Gastrocnemius medialis (tissue), 4 donors: ENCODE measurements at regions not wholly inside any gene's neighbourhood (a gene's known extent, or its start where the extent isn't known, plus 50 kb on each side); places are given as distances from the start of the nearest gene placed in this dataset.

Experiments used
- ATAC-seq, 2 donors: fragments of 150-250 bp; one replicate each; pipeline ENCODE4 v1.9.1; 2016
- DNase-seq, 2 donors: peaks; one replicate each; pipeline ENCODE4 v3.0.0-alpha.2; 2019
- H3K27ac ChIP-seq, 4 donors: fragments of 200-600 bp; sonication (generic); 1 replicate in 1 of 4; 2 replicates in 3 of 4; pipeline ENCODE4 v1.5.1; 2016 to 2018; ENCODE audit warnings: mild to moderate bottlenecking in 2 of 4, moderate library complexity in 1 of 4
- H3K27me3 ChIP-seq, 3 donors: fragments of 200-600 bp; sonication (generic) in 2 of 3; 1 replicate in 1 of 3; 2 replicates in 2 of 3; pipeline versions ENCODE4 v1.5.1 to v1.6.0; 2016 to 2019; ENCODE audit warnings: mild to moderate bottlenecking in 1 of 3, moderate library complexity in 1 of 3
- H3K36me3 ChIP-seq, 2 donors: fragments of 200-600 bp; sonication (generic) in 1 of 2; one replicate each; pipeline ENCODE4 v1.5.1; 2017 to 2018
- H3K4me1 ChIP-seq, 2 donors: fragments of 200-600 bp; sonication (generic) in 1 of 2; one replicate each; pipeline ENCODE4 v1.5.1; 2016 to 2017; ENCODE audit warnings: mild to moderate bottlenecking in 2 of 2
- H3K4me3 ChIP-seq, 4 donors: fragments of 200-600 bp; sonication (generic) in 3 of 4; 1 replicate in 1 of 4; 2 replicates in 3 of 4; pipeline ENCODE4 v1.5.1; 2016 to 2019; ENCODE audit warnings: mild to moderate bottlenecking in 2 of 4
- H3K9me3 ChIP-seq, 3 donors: fragments of 200-600 bp; sonication (generic) in 2 of 3; 1 replicate in 1 of 3; 2 replicates in 2 of 3; pipeline ENCODE4 v1.5.1; 2016 to 2019
- POLR2A ChIP-seq, 2 donors: fragments of 450-650 bp; IDR thresholded peaks; one replicate each; pipeline ENCODE4 v1.6.1; 2017; ENCODE audit warnings: antibody characterized with exemption in 2 of 2, mild to moderate bottlenecking in 2 of 2, moderate library complexity in 2 of 2
- in situ Hi-C, 4 donors: fragments of 200-750 bp; cut with MboI; loops; one replicate each; pipeline versions ENCODE4 v1.15.0 to v1.8.0; 2017; ENCODE audit warnings: low sequenced_read_pairs in 4 of 4
- intact Hi-C: fragments of 100-400 bp; cut with DNase I; formaldehyde crosslinking; loops from one replicate; pipeline ENCODE4 v1.15.1; 2023; ENCODE audit warnings: low total_unique reads
- TF ChIP-seq, protein P1 (sequence below), 5 experiments: fragments of 450-650 bp in 3 of 5; fragments of 200-600 bp in 2 of 5; sonication (generic) in 2 of 5; IDR thresholded peaks in 4 of 5; conservative IDR thresholded peaks in 1 of 5; 1 replicate in 4 of 5; 2 replicates in 1 of 5; pipeline ENCODE4 v1.5.1; 2016 to 2019; ENCODE audit warnings: antibody characterized with exemption in 5 of 5, mild to moderate bottlenecking in 3 of 5, moderate library complexity in 3 of 5

- Histone ChIP-seq H3K27me3 (no peaks in the 10 kb centered on the region), H3K36me3 (no peaks in the 10 kb centered on the region), H3K9me3 (no peaks in the 10 kb centered on the region), H3K27ac (peak overlapping the region in 1 of 4 donors; percentile 29), H3K4me3 (no peak overlapping the region), H3K4me1 (no peaks in the 10 kb centered on the region)
- in situ Hi-C loops: no loop called here
- TF ChIP-seq, protein P1, sequence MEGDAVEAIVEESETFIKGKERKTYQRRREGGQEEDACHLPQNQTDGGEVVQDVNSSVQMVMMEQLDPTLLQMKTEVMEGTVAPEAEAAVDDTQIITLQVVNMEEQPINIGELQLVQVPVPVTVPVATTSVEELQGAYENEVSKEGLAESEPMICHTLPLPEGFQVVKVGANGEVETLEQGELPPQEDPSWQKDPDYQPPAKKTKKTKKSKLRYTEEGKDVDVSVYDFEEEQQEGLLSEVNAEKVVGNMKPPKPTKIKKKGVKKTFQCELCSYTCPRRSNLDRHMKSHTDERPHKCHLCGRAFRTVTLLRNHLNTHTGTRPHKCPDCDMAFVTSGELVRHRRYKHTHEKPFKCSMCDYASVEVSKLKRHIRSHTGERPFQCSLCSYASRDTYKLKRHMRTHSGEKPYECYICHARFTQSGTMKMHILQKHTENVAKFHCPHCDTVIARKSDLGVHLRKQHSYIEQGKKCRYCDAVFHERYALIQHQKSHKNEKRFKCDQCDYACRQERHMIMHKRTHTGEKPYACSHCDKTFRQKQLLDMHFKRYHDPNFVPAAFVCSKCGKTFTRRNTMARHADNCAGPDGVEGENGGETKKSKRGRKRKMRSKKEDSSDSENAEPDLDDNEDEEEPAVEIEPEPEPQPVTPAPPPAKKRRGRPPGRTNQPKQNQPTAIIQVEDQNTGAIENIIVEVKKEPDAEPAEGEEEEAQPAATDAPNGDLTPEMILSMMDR (IDR thresholded peaks at IDR 0.05 in 4 of 5, conservative IDR thresholded peaks at IDR 0.05 in 1 of 5): no peak
- no peak for TF ChIP-seq POLR2A (IDR thresholded peaks at IDR 0.05)
- intact Hi-C loops: no loop called here
- DNase-seq (no peak), ATAC-seq (peak; percentile 75 to 80)
These were observed 482.1 kb upstream of the ADAMTS5 start for GRCh38 chr21:27448960-27449359.

GRCh38 chr21:27447843-27448242 lies 481.0 kb upstream of the ADAMTS5 start:
- ATAC-seq (no peak), DNase-seq (no peak)
- peak overlapping the region in 1 of 4 donors; percentile 22 for H3K27ac ChIP-seq
- no peaks in the 10 kb centered on the region for H3K9me3 ChIP-seq
- intact Hi-C loops: no loop called here
- no peaks in the 10 kb centered on the region for H3K36me3 ChIP-seq
- H3K4me1 ChIP-seq: no peaks in the 10 kb centered on the region
- H3K27me3 ChIP-seq: no peaks in the 10 kb centered on the region
- no peak overlapping the region for H3K4me3 ChIP-seq
- in situ Hi-C loops: no loop called here
- TF ChIP-seq, protein P1 (IDR thresholded peaks at IDR 0.05 in 4 of 5, conservative IDR thresholded peaks at IDR 0.05 in 1 of 5): no peak
- no peak for TF ChIP-seq POLR2A (IDR thresholded peaks at IDR 0.05)

DNA sequence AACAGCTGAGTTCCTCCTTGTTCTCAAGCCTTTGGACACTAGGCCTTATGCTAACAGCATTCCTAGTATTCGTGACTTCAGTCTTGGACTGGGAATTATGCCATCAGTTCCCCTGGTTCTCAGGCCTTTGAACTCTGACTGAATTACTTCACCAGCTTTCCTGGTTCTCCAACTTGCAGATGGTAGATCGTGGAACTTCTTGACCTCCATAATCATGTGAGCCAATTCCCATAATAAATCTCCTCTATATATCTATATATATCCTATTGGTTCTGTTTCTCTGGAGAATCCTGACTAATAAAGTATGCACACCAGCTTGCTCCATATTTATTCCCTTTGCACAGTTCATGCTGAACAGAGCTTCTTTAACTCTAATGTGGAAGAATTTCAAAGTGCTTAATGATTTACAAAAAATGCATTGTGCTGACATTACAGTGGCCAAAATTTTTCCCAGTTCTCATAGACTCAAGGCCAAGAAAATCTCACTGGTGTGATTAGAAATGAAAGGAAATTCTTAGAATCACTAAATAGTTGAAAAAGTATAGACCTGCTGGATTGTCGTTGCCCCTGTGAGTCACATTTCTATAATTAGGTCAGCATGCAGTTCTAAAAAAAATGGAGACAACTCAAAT lies 462.9 kb upstream of the ADAMTS5 start:
- Histone ChIP-seq H3K9me3 (no peaks in the 10 kb centered on the region), H3K27me3 (no peaks in the 10 kb centered on the region), H3K36me3 (no peaks in the 10 kb centered on the region), H3K4me3 (no peak overlapping the region), H3K4me1 (peaks cover 8 to 18% of the 10 kb centered on the region in 2 donors), H3K27ac (peak overlapping the region in 3 of 4 donors; percentile 33 to 60 (median 39))
- ATAC-seq (peak in 1 of 2 donors; percentile 33), DNase-seq (no peak)
- in situ Hi-C loops: no loop called here
- TF ChIP-seq, protein P1 (IDR thresholded peaks at IDR 0.05 in 4 of 5, conservative IDR thresholded peaks at IDR 0.05 in 1 of 5): no peak
- TF ChIP-seq POLR2A (IDR thresholded peaks at IDR 0.05): no peak
- intact Hi-C loops: no loop called here

DNA sequence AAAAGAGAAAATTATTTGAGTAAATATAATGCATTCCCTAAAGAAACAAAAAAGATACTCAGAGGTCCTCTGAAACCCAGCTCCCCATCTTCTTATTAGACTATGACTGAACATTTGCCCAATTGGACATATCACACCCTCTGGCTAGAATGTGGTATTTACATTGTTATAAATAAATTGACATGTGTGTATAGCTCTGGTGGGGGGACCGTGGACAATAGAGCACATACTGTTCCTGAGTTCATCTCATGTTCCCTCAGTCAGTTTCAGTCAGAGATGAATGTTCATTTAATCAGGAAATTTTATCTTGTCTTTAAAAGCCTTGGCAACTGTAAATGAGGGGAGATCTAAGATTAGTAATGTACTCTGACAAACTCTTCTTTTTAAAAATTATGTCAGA lies 459.3 kb upstream of the ADAMTS5 start:
- no peak overlapping the region for H3K4me3 ChIP-seq
- no peak for TF ChIP-seq POLR2A (IDR thresholded peaks at IDR 0.05)
- TF ChIP-seq, protein P1 (IDR thresholded peaks at IDR 0.05 in 4 of 5, conservative IDR thresholded peaks at IDR 0.05 in 1 of 5): no peak
- H3K4me1 ChIP-seq: peaks cover 8 to 18% of the 10 kb centered on the region in 2 donors
- no peaks in the 10 kb centered on the region for H3K27me3 ChIP-seq
- DNase-seq (no peak), ATAC-seq (no peak)
- in situ Hi-C loops: no loop called here
- intact Hi-C loops: no loop called here
- no peaks in the 10 kb centered on the region for H3K36me3 ChIP-seq
- H3K27ac ChIP-seq: peak overlapping the region; percentile 6 to 55 (median 28)
- H3K9me3 ChIP-seq: no peaks in the 10 kb centered on the region

DNA sequence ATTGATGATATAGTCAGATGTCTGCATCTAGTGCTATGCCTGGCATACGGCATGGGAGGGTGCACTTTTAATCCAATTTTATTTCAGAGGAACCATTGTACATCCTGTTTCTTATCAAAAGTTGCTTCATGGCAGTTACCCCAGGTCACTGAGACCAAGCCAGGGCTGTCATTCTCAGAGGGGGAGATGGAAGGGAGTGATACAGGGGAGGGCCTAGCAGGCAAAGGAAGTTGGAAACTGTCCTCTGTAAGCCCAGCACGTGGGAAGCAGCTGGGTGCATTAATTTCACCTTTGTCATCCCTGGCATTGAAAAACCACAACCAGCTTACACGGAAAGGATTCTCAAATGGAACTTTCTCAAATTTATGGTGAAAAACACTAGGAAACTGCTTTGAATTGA lies 458.7 kb upstream of the ADAMTS5 start:
- no peak for TF ChIP-seq POLR2A (IDR thresholded peaks at IDR 0.05)
- TF ChIP-seq, protein P1 (IDR thresholded peaks at IDR 0.05 in 4 of 5, conservative IDR thresholded peaks at IDR 0.05 in 1 of 5): no peak
- no peaks in the 10 kb centered on the region for H3K9me3 ChIP-seq
- H3K27me3 ChIP-seq: no peaks in the 10 kb centered on the region
- intact Hi-C loops (no loop called here), in situ Hi-C loops (no loop called here)
- peaks cover 8 to 18% of the 10 kb centered on the region in 2 donors for H3K4me1 ChIP-seq
- ATAC-seq (no peak), DNase-seq (no peak)
- H3K4me3 ChIP-seq: no peak overlapping the region
- no peaks in the 10 kb centered on the region for H3K36me3 ChIP-seq
- H3K27ac ChIP-seq: peak overlapping the region; percentile 6 to 55 (median 28)
